ENCODE measurements at regions not wholly inside any gene's neighbourhood (a gene's known extent, or its start where the extent isn't known, plus 50 kb on each side); places are given as distances from the start of the nearest gene placed in this dataset.

DNA sequence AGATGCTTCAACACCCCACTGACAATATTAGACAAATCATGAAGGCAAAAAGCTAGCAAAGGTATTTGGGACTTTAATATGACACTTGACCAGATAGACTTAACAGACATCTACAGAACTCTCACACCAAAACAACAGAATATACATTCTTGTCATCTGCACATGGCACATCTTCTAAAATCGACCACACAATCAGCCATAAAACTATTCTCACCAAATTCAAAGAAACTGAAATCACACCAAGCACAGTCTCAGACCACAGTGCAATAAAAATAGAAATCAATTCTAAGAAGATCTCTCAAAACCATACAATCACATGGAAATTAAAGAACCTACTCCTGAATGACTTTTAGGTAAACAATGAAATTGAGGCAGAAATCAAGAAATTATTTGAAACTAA lies 340.8 kb downstream of the PPP1R2C start:
- no peaks in the 10 kb centered on the region for H3K4me1 Mint-ChIP-seq (ENCODE audit: unreplicated experiment)
- no peak for TF ChIP-seq CTCF (conservative IDR thresholded peaks at IDR 0.05)
- peaks cover 4% of the 10 kb centered on the region for H3K36me3 Mint-ChIP-seq
- H3K27me3 Mint-ChIP-seq = no peaks in the 10 kb centered on the region
- DNase-seq (ENCODE audit: extremely low spot score, unreplicated experiment) = no peak
- H3K27ac Mint-ChIP-seq = no peak overlapping the region
- peaks cover 4% of the 10 kb centered on the region for H3K9me3 Mint-ChIP-seq
- no peak overlapping the region for H3K4me3 Mint-ChIP-seq

DNA sequence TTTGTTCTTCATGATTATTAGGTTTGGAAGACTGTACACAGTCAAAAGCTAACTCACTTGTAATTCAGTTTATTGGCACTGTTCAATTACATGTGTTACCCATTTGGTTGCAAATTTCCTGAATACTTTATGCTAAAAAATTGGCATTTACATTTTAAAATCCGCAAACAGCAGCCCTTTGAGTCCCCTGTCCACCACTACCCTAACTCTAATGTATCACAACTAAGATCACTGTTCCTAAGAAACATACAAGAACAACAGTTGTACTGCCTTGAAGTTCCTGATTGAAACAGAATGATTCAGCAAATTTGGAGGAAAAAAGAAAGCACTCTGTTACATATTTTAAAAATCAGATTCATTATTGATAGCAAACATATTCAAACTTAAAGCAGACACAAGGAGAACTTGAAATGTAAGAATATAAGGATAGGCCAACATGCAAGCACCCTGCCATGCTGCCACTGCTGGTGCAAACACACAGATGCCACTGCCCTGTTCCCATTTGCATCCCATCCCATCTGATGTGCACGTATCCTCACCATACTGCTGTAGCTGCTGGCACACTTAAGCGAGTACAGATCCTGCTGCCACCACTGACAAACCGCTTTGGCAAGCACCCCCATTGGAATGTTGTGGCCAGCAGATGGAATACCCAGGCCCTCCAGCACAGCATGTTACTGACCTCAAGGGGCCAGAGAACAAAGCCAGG lies 343.4 kb downstream of the PPP1R2C start:
- Mint-ChIP-seq H3K4me1 (ENCODE audit: unreplicated experiment) (no peaks in the 10 kb centered on the region), H3K9me3 (peaks cover 4% of the 10 kb centered on the region), H3K36me3 (peaks cover 4% of the 10 kb centered on the region), H3K27ac (no peak overlapping the region), H3K27me3 (no peaks in the 10 kb centered on the region), H3K4me3 (no peak overlapping the region)
- no peak for DNase-seq (ENCODE audit: extremely low spot score, unreplicated experiment)
- no peak for TF ChIP-seq CTCF (conservative IDR thresholded peaks at IDR 0.05)

- Mint-ChIP-seq H3K4me1 (ENCODE audit: unreplicated experiment) (no peaks in the 10 kb centered on the region), H3K36me3 (peaks cover 4% of the 10 kb centered on the region), H3K27me3 (no peaks in the 10 kb centered on the region), H3K9me3 (peaks cover 4% of the 10 kb centered on the region), H3K27ac (no peak overlapping the region), H3K4me3 (no peak overlapping the region)
- TF ChIP-seq CTCF (conservative IDR thresholded peaks at IDR 0.05) = no peak
- DNase-seq (ENCODE audit: extremely low spot score, unreplicated experiment) = no peak
These were observed 345.4 kb downstream of the PPP1R2C start for GRCh38 chrX:42432552-42432951.

GRCh38 chrX:42422961-42423360 lies 355.0 kb downstream of the PPP1R2C start:
- Mint-ChIP-seq H3K4me3 (no peak overlapping the region), H3K36me3 (no peaks in the 10 kb centered on the region), H3K27me3 (no peaks in the 10 kb centered on the region), H3K4me1 (ENCODE audit: unreplicated experiment) (no peaks in the 10 kb centered on the region), H3K9me3 (peaks cover 5% of the 10 kb centered on the region), H3K27ac (no peak overlapping the region)
- TF ChIP-seq CTCF (conservative IDR thresholded peaks at IDR 0.05) = no peak
- DNase-seq (ENCODE audit: extremely low spot score, unreplicated experiment) = no peak

- H3K4me1 Mint-ChIP-seq (ENCODE audit: unreplicated experiment) = no peaks in the 10 kb centered on the region
- no peak overlapping the region for H3K27ac Mint-ChIP-seq
- H3K9me3 Mint-ChIP-seq = peaks cover 5% of the 10 kb centered on the region
- no peaks in the 10 kb centered on the region for H3K27me3 Mint-ChIP-seq
- no peak for DNase-seq (ENCODE audit: extremely low spot score, unreplicated experiment)
- H3K36me3 Mint-ChIP-seq = no peaks in the 10 kb centered on the region
- no peak overlapping the region for H3K4me3 Mint-ChIP-seq
- TF ChIP-seq CTCF (conservative IDR thresholded peaks at IDR 0.05) = no peak
These were observed 357.5 kb downstream of the PPP1R2C start for GRCh38 chrX:42420426-42420825.
